ENCODE measurements at regions not wholly inside any gene's neighbourhood (a gene's known extent, or its start where the extent isn't known, plus 50 kb on each side); places are given as distances from the start of the nearest gene placed in this dataset.

DNA sequence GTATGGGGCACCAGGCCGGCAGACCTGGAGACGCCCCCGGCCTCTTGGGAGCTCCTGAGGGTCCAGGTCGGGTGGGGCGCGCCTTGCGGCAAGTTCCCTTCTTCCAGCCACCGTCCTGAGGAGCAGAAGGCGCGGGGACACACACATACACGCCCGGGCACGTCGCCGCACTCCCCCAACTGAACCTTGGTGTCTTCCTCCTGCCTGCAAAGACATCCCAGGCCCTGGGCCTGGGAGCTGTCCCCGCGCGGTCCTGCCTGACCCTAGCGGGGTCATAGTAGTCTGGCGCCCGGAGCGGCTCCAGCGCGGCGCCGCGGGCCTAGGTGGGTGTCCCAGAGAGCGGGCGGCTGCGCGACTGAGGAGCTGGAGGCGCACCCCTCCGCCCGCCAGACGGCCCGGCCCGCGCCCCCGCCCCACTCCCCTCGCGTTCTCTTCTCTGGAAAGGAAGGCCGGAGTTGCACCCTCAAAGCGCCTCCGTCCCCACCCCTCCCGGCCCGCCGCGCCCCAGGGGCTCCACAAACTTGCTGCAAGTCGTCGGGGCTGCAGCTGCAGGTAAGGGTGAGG, 185.9 kb upstream of the LINGO1 start:
- DNase-seq: no peak

GRCh38 chr15:77817434-77817833, 184.7 kb upstream of the LINGO1 start:
- DNase-seq: no peak

GRCh38 chr15:77816983-77817382, 184.3 kb upstream of the LINGO1 start:
- DNase-seq: no peak

- DNase-seq: no peak
Measured at GRCh38 chr15:77815015-77815414, 182.3 kb upstream of the LINGO1 start.

DNA sequence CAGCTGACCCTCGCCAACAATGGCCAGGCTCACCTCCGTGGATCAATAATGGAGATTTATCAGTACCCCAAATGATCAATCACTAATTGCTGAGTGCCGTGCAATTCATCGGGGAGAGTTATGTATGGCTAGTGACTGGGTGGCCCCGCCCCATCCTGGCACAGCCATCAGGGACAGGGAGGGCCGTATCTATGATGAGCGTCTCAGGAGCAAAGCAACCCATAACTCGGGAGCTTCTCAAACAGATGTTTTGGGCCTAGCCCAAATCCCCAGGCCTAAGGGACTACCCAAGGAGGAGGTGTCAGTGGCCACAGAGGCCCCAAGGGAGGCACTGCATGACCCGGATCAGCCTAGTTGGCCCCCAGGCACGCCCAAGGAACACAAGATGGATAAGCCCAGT, 180.0 kb upstream of the LINGO1 start:
- no peak for DNase-seq

- DNase-seq: no peak
Measured at GRCh38 chr15:77811270-77811669, 178.6 kb upstream of the LINGO1 start.

DNA sequence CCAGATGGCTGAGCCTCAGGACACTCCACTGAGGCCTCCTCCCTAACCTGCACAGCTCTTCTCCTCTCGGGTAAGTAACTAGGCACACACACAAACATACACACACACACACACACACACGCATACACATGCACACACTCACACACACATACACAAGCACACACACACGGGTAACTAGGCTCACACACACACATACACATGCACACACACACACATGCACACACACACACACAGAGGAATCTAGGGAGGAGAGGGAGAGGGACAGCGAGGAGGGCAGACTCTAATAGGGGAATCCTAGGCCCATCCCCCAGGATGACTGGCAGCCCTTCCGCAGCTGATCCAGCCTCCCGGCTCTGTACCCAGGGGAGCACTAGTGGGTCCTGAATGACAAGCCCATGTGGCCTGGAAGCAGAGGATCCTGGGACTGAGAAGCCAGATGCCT, 177.4 kb upstream of the LINGO1 start:
- DNase-seq: no peak

- no peak for DNase-seq
Measured at GRCh38 chr15:77808581-77809177, 176.0 kb upstream of the LINGO1 start.

GRCh38 chr15:77808075-77808474, 175.4 kb upstream of the LINGO1 start:
- DNase-seq: no peak

DNA sequence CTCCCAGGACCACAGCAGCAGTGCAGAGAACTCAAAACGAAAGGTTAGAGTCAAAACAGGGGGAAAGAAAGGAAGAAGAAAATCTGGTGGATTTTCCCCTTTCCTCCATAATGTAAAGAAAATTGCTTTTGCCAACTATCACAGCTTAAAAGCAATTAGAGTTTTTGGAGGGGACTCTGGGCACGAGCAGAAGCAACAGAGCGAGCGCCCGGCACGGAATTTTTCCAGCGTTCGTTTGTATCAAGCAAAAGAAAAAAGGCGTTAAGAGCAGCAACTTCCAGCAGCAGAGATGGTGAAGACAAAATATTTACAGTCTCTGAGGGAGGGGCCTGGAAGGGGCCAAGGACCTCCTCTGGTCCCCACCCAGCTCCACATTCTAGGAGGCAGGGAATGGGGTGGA, 174.9 kb upstream of the LINGO1 start:
- DNase-seq: no peak

DNA sequence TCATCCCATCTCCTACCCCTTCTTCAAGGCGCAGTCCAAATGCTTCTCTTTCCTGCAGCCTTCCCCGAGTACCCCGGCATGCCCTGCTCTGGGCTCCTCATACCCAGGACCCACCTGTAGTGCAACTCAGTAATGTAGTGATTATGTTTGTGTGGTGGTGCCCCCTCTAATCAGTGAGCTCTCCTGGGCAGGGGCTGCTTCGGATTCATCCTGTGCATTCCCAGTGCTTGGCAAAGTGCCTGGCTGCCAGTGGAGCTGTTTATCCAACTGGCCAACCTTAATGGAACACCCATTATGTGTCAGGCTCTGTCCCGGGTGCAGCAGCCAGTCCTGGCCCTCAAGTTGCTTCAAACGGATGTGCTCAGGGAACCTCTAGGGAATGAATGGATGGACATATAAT, 174.4 kb upstream of the LINGO1 start:
- DNase-seq: no peak

DNA sequence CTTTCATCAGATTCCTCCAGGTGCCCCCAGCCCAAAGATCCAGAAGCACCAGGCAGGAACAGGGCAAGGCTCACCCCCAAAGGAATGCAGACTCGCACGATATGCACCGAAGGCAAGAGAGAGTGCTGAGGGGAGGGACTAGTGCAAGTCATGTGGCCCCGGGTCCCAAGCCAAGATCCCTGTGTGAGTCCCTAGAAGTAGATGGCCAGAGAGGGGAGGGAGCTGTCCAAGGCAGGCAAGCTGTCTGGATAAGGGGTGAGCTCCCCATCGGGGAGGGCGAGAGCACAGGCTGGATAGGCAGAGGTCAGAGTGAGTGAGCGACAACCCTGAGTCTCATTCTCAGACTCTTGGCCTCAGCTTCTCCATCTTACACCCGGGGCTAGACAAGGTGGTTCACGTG, 171.5 kb upstream of the LINGO1 start:
- no peak for DNase-seq

GRCh38 chr15:77803487-77803886, 170.8 kb upstream of the LINGO1 start:
- DNase-seq: no peak

DNA sequence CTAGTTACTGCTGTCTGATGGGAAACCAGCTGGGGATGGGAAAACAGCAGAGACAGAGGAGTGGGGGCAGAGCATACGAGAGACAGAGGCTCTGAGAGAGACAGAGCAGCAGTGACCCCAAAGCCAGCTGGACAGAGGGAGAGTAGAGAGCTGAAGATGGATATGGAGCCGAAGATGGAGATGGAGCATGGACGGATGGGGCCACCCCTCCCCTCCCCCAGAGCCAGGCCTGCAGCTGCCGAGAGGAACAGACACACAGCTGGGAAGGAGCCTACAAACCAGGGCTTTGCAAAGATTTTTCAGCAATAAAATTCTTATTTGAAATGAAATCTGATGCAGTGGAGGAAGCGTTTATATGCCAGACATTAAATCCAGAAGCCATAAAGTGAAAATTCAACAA, 167.6 kb upstream of the LINGO1 start:
- DNase-seq: no peak

GRCh38 chr15:77798847-77799246, 166.1 kb upstream of the LINGO1 start:
- no peak for DNase-seq

- no peak for DNase-seq
Measured at GRCh38 chr15:77798151-77798835, 165.6 kb upstream of the LINGO1 start.

- no peak for DNase-seq
Measured at GRCh38 chr15:77797270-77797669, 164.6 kb upstream of the LINGO1 start.

- DNase-seq: no peak
Measured at GRCh38 chr15:77796046-77796729, 163.5 kb upstream of the LINGO1 start.

DNA sequence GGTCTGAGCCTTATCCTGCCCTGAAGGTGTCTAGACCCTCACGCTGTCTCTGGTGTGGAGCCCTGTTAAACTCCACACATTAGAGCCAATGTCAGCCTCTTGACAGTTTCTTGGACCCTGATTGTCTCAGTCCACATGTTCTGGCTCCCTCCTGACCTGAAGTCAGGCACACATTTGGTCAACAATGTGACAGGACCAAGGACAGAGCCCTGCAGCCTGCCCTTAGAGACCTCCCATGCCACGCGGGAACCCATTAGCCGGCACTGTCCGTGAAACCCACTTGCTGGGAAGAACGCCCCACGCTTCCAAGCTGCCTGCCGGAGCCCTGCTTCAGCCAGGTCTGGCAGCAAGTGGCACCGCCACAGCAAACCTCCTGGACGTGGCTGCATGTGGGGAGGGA, 162.7 kb upstream of the LINGO1 start:
- no peak for DNase-seq

- DNase-seq: no peak
Measured at GRCh38 chr15:77791941-77792340, 159.2 kb upstream of the LINGO1 start.

DNA sequence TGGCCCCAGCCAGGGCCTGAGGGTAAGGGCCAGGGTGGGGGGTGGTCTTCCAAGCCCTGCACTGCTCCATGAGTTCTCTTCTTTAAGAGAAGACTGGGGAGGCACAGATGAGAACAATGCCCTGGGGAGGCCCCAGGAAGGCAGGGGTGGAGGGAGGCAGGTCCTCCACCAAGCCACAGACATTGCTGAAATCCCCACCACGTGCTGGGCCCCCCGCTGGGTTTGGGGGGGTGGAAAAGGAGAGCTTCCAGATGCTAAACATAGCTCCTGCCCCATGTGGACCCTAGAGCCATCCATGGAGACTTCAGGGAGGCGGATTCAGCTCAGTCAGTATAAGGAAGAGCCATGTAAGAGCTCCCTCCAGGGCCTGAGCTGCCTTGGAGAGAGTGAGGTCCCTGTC, 157.8 kb upstream of the LINGO1 start:
- no peak for DNase-seq

DNA sequence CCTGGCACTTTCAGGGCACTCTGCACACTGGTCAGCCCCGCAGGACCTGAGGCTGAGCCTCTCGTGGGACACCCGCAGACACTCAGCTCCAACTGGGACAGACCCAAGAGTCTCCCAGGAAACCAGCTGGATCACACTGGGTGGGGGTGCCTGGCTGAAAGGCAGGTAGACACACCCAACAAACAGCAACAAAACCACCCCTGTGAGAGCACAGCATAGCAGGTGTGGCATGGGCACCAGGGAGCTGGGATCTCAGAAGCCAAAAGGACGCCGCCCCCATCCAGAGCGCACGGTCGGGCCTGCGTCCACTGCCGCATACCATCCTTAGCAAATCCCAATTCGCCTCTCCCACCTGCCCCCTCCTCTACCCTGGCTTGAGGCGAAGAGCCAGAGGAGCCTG, 154.2 kb upstream of the LINGO1 start:
- no peak for DNase-seq

GRCh38 chr15:77786181-77786890, 153.6 kb upstream of the LINGO1 start:
- no peak for DNase-seq
